Activated CD8-positive, alpha-beta memory T cell treated with anti-CD3 and anti-CD28 coated beads for 4 hours (primary cell): ENCODE measurements at regions not wholly inside any gene's neighbourhood (a gene's known extent, or its start where the extent isn't known, plus 50 kb on each side); places are given as distances from the start of the nearest gene placed in this dataset.

ENCODE experiments used
- DNase-seq, 2 donors: peaks; one replicate each; pipeline ENCODE4 v3.0.0-alpha.2; 2020; ENCODE audit warnings: low read depth in 2 of 2

DNA sequence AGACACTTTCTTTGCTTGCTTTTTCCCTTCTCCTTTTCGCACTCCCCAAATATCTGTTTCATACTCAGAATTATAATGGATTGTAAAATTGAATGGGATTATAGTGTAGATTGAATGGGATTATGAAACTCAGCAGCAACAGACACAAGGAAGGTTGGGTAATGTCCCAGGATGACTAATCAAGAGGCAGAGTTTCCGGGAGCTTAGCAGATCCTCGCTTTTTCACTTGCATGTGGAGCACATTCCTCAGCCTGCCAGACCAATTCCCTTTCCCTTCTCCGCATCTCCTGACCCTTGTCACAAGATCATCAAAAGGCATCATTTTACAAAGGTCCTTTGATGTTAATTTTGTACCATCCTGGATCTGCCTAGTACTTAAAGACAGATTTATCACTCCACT lies 55.1 kb upstream of the SLC1A1 start:
- no peak for DNase-seq

DNA sequence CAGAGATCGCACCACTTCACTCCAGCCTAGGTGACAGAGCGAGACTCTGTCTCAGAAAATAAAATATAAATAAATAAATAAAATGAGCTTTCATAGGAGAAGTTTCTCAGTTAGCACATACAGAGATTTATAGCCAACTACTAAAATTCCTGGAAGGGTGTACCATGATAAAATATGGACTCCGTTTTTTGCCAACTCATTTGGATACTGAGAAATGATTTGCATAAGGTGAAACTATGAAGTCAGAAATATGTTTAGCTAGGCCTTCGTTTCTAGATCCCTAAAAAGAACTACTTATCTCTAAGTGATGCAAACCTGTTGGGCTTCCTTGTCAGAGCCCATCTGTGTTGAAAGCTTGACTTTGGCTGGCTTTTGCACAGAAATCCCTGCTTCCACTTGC lies 56.9 kb upstream of the SLC1A1 start:
- DNase-seq = no peak

DNA sequence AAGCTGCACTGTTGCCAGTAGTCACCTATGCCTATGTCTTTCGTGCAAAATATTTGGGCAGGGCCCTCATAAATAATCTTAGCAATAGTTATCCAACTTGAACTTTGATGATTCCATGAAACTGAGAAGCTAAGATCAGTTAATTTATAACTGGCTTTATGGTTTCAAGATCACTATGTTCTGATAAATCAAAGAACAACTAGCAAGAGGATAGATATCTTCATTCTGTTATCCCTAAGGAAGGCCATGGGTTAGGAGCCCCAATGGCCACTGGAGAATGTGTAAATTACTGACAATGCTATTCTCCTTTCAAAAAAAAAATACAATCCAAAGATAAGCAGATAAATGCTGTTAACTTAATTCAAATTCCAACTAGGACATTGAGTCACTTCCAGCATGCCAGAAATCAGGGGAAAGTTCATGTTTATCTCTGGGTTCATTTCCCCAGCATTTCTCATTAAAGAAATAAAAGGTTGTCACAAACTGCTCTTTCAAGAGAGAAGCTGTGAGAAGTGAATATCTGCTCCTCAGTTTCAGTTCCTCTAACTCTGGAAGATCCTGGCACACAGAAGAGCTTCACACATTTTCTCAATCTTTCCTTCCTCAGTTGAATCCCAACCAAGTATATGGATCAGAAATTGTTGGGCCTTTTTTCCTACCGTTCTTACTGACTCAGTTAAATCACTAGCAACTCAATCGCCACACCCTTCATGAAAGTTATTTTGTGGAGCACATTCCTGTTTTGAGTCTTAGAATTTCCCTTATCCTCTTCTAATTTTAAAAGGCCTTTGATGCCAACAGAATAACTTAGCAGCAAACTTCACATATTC lies 59.6 kb upstream of the SLC1A1 start:
- DNase-seq = no peak

DNA sequence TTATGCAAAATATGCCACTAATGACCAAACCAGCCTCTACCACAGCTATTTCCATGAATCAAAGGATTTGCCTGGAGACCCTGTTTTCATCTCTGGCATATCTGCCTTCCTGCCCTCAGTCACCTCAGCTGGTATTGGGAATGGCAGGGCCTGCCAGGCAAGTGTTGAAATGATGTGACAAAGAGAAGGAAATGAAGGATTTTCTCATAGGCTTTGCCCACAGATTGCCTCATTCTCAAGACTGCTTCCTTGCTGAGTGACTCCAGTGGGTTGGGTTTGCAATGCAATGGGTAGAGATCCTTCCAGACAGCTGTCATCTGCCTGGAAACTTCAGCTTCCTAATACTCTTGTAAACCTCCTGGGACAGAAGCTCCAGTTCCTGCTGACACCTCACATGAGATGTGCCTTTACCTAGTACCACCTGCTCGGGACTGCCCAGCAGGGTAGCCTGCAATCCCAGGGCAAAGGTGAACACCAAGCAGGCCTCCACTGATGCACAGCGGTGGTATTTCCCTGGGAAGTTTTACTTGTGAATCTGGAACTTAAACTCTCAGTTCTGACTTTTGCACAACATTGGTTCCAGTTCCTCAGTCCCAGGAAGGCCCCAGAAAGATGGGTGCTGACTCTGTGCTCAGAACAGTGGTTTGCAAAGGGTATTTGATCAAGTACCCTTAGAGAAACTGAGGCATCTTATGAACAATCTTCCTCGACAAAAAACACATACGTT lies 64.8 kb upstream of the SLC1A1 start:
- no peak for DNase-seq

DNA sequence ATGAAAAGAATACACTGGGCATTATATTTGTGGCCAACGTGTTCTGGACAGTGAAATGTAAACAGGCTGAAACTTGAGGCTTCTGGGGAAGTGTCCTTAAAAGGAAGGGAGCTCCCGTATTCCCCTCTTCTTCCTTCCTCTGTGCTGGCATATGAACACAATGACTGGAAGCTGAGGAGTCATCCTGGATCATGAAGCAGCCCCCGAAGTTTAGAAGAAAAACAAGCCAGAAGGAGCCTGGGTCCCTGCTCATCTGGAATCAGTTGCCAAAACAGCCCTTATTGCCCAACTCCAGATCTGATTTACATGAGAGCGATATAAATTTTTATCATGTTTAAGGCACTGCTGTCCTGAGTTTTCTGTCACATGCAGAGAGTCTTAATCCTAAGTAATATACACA lies 65.4 kb upstream of the SLC1A1 start:
- DNase-seq = no peak

DNA sequence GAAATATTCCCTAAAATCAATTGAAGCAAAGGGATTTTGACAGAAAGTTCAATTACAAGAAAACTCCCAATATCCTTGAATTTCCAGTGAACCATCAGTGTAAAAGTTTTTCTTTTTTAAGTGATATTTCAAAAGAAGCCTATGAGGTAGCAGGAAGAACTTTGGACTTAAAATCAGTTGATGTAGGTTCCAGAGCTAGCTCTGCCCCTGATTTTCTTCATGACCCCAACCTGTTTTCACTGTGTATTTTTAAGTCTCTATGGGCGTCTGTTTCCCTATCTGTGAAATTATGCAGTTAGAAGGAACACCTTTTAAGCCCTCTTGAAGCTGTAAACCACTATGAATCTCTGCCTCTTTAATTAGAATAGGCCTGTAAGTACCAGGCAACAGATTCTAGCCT lies 66.2 kb upstream of the SLC1A1 start:
- DNase-seq = no peak

DNA sequence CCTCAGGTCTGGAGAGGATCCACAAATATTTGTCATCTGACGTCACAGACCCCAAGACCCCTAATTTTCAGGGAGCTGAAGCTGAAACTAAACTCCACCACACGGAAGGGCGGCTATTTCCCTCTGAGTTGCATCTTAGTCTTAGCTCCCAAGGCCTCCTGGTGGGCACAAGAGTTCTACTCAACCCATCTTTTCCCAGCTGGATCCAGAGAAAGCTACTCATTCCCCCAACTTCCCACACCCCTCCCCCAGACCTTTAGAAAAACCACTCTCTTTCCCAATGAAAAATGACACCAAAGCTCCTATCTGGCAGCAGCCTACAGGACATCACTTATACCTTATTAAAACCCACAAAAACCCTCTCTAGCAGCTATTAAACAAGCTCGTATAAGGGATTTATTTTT lies 67.1 kb upstream of the SLC1A1 start:
- no peak for DNase-seq

DNA sequence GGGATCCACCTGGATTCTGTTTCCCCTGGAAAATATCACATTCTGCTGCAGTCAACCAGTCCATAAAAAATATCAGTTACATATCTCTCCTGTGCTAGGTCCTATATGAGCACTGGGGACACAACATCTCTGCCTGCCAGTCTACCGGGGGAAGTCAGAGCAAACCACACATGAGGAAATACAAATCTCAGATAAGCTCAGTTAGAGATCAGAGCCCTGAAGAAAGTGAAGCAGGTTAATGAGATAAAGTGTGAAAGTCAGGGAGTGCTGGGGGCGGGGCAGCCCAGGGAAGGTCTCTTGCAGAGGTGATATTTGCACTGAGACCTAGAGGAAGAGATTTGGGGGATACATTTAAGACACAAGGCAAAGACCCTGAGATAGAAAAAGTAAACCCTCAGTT lies 67.8 kb upstream of the SLC1A1 start:
- DNase-seq = no peak

DNA sequence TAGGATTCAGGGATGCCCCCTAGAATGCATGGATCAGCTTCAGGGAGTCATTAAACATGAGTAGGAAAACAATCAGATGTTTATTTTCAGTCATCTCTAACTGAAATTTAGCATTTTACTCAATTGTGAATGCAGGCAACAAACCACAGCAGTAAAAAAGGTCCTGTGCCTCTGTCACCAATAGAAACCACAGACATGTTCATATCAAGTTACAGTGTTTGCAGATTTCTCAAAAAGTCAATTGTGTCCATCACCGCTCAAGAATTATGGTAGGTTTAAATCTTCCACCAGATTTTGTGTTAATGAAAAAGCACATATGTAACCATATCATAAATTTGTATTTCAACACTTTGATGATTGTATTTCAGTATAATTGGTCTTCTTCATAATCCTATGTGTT lies 68.4 kb upstream of the SLC1A1 start:
- DNase-seq = no peak

DNA sequence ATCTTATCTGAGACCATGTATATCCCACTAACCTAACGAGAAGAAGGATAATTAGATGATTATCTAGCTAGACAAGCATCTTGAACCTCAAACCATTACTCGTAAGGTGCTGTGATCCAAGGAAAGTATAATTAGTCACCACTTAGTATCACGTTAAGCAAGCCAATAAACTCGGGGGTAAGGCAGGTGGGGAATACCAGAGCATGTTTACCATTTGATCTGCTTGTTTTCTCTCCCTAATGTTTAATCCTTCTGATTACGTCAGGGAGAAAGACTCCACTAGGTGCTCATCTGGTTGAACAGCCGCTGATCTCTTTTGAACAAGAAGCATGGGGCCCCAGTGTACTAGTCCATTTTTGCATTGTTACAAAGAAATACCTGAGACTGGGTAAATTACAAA lies 69.9 kb upstream of the SLC1A1 start:
- no peak for DNase-seq

DNA sequence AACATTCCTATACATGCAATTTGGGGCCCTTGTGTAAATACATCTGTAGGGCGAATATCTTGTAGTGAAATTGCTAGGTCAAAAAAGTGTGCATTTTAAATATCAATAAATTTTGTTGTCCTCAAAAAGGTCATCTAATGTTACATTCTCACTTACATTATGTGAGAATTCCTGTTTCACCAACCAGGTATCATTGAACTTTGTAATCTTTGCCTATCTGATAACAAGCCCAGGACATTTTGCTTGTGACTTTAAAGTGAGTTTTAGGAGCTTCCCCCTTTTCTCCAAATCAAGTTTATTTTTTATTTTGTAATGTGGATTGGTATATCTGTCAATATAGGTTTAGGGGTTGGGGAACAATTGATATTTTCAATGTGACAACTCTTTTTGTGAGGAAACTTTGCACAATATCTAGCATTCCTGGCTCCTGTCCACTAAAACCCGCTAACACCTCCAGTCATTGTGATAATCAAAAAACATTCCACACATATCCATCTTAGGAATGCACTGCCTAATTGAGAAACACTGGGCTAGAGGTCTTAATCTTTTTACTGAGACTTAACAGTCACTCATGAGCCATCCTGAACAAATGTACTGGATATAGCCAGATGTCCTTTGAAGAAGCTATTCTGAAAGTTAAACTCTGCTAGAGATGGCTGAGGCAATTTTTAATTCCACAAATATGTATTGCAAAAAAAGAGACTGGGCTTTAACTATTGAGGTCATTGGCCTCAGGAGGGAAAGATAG lies 72.5 kb upstream of the SLC1A1 start:
- DNase-seq = no peak

DNA sequence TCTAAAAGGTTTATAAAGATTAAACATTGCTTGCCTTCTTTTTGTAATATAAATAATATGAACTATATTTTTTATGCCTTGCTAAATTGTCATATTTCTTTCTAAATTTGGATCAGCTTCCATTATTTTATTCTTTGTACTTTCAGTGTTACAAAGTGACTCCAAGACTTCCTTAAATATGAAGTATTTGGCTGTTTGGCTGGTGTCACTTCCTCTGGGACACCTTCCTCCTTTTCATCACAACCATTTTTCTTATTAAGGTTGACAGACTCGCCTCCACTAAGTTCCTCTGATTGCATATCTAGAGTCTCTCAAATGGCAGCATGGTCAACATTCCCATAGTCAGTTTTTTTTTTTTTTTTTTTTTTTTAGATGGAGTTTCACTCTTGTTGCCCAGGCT lies 73.8 kb upstream of the SLC1A1 start:
- no peak for DNase-seq

DNA sequence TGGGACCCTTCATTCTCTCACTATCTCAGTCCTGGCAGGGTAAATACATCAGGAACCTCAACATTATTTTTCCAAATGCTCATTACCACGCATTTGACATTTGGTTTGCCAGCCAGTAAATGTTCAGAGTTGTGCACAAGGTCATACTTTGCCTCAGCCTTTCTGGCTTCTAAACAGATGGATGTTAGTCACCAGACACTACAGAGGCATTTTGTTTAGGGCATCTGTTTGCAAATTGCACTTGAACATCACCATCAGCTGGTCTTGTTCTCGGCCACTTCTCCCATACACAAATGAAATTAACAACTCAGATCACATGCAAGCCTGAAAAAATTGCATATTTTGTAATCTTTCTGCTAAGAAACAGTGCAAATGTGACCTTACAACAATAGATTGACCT lies 75.0 kb upstream of the SLC1A1 start:
- no peak for DNase-seq

DNA sequence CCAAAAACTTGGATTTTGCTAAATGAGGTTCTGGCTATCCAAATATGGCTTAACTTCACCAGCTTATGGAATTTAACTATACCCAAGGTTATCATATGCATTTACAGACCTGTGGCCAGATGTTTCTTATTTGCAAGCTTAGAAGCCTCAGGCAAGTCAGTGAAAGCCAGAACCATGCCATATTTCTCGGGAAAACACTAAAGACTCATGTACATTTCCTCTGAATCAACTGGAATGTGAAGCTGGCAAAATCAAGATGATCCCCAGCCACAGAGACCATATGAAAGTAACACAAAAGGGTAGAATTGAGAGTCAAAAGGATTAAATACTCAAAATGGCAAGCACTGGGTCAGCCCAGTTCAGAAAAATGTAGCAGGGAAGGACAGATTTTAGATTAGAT lies 76.4 kb upstream of the SLC1A1 start:
- no peak for DNase-seq

DNA sequence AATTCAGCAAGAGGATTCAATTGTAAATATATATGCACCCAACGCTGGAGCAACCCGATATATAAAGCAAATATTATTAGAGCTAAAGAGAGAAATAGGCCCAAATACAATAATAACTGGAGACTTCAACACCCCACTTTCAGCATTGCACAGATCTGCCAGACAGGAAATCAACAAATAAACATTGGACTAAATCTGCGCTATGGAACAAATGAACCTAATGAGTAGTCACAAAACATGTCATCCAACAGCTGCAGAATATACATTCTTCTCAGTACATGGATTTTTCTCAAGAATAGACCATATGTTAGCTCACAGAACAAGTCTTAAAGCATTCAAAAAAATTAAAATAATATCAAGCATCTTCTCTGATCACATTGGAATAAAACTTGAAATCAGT lies 86.1 kb upstream of the SLC1A1 start:
- no peak for DNase-seq

DNA sequence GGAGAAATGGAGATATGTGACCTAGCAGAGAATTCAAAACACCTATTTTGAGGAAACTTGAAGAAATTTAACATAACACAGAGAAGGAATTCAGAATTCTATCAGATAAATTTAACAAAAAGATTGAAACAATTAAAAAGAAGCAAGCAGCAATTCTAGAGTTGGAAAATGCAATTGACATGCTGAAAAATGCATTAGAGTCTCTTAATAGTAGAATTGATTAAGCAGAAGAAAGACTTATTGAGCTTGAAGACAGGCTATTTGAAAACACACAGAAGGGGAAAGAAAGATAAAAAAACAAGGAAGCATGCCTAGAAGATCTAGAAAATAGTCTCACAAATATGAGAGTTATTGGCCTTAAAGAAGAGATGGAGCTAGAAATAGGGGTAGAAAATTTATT lies 87.8 kb upstream of the SLC1A1 start:
- DNase-seq = no peak

DNA sequence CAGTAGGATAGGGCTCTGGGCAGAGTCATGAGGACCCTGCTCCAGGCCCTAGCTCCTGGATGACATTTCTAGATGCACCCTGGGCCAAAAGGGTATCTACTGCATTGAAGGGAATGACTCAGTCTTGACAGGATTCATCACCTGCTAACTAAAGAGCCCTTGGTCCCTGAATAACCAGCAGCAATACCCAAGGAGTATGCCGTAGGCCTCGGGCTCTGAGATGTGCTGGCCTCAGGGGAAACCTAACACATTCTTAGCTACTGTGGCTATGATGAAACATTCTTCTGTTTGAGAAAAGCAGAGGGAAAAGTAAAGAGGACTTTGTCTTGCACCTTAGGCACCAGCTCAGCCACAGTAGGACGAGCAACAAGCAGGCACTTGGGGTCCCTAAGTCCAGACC lies 89.5 kb upstream of the SLC1A1 start:
- no peak for DNase-seq

DNA sequence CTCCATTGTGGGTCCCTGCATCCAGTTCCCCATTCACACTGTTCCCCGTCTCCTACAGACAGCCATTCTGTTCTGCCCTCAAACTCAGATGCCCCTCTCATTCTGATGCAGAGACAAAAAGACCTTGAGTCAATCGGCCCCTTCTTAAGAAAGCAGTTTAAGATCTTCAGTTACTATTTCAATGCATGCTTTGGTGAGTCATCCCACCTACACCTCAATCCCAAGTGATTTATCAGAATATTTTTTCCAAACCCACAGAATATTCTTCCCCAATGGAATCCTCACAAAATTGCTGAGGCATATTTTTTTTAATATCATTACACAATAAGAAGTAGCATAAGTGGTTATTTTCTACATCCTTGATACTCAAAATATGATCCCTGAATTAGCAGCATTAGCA lies 92.4 kb upstream of the SLC1A1 start:
- DNase-seq = no peak

DNA sequence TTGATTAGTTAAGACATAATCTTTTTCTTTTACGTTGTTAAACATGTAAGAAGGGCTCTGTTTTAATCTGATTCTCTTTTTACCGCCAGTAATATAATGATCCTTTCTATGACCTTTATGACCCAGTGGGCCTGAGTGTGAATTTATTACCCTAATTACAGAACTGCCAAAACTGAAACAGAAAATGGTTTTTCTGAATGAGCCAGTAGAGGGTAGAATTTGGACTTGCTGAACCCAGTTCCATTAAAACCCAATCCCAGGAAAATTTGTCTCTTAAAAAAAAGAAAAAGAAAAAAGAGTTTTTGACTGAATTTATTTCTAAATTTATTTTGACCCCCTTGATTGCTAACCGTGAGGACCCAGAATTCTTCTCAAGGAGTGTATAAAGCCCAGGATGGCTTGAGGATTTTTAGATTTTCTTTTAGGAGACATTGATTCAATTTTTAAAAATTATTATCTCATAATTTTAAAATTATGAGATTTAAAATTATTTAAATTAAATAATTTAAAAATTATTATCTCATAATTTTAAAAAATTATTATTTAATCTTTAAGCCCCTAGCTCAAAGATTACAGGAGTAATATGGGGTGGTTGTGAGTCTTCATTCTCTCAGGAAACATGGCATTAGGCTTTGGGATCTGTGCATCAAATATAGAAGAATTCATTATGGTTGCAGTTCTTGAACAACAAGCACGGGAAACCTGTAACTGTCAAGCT lies 94.1 kb upstream of the GLIS3 start:
- no peak for DNase-seq

DNA sequence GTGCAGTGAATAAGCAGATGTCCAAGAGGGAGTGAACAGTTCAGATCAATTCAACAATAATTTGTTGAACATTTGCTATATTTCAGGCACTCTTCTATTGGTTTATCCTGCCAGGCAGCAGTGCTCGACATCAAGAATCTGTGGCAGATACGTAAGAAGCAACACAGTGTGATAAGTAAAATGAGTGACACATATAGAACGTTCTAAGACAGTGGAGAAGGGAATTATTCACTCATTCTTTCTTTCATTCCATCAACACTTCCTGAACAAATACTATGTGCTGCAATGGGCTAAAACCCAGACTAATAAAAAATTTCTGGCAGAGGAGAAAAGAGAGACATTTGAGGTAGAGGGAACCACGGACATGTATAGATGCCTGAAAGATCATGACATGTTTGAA lies 89.9 kb upstream of the GLIS3 start:
- DNase-seq = no peak

DNA sequence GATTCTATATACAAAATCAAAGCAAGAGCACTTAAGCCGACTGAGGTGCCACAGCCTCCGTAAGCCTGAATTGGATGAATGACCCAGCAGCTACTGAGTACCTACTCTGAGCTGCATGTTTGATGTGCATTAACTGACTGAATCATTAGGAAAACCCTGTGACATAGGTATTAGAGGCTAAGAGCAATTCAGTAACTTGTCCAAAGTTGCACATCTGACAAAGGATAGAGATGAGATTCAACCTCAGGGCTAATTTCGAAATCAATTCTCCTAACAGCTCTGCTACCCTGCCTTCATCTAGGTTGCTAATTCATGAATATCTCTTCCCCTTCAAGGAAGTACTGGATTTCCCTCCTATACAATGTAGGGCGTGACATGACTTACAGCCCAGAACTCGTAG lies 89.1 kb upstream of the GLIS3 start:
- no peak for DNase-seq

DNA sequence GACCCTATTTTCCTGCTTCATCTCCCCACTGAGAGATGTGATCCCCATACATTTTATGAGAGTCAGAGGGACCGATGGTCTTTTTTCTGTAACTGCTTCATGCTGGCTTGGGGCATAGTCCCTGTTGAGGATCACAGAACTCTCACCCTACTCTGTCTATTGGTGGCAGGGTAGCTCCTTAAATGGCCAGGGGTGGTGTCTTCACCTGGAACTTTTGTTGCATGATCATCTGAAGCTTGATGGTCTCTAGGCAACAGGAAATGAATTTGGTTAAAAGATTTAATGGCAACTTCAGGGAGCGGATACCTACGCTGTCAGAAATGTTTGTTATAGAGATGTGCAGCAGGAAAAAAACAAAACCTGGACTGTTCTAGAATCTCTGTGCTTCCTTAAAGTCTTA lies 87.0 kb upstream of the GLIS3 start:
- DNase-seq = no peak
